MCF 10A (cell line): ENCODE measurements at regions not wholly inside any gene's neighbourhood (a gene's known extent, or its start where the extent isn't known, plus 50 kb on each side); places are given as distances from the start of the nearest gene placed in this dataset.

Experiments
- BruUV-seq: library from RNA; stranded (reverse); fragments of 400-500 nt; replicated peaks from 2 replicates; lab custom pipeline; 2021; lab: Mats Ljungman, UMichigan
- CTCF ChIA-PET: fragments of 300-600 bp; sonication (Branson Sonifier 250); formaldehyde crosslinking; extraction: SDS; loops from one replicate; lab custom pipeline; 2021; ENCODE audit warnings: antibody characterized with exemption, inconsistent platforms; lab: Yijun Ruan, JAX
- POLR2A ChIA-PET: fragments of 300-600, 350-650 bp; sonication (Branson Sonifier 250); formaldehyde crosslinking; extraction: SDS; loops from one replicate; lab custom pipeline; 2020; ENCODE audit warnings: antibody characterized with exemption, inconsistent platforms; lab: Yijun Ruan, JAX
- DNase-seq: peaks from one replicate; pipeline ENCODE4 v3.0.0-alpha.2; 2018; ENCODE audit not compliant: unreplicated experiment
- H3K27ac Mint-ChIP-seq: one replicate; pipeline ENCODE4 v1.8.0; 2022; ENCODE audit warnings: mild to moderate bottlenecking, low read depth, mixed read lengths; ENCODE audit not compliant: unreplicated experiment
- H3K27me3 Mint-ChIP-seq: one replicate; pipeline ENCODE4 v1.8.0; 2022; ENCODE audit warnings: mixed read lengths; ENCODE audit not compliant: insufficient read depth, unreplicated experiment
- H3K36me3 Mint-ChIP-seq: one replicate; pipeline ENCODE4 v1.8.0; 2022; ENCODE audit warnings: mild to moderate bottlenecking, moderate library complexity, mixed read lengths; ENCODE audit not compliant: insufficient read depth, unreplicated experiment
- H3K4me1 Mint-ChIP-seq: one replicate; pipeline ENCODE4 v1.8.0; 2022; ENCODE audit warnings: mixed read lengths; ENCODE audit not compliant: insufficient read depth, unreplicated experiment
- H3K4me3 Mint-ChIP-seq: one replicate; pipeline ENCODE4 v1.8.0; 2022; ENCODE audit warnings: mild to moderate bottlenecking, moderate library complexity, mixed read lengths; ENCODE audit not compliant: unreplicated experiment
- H3K9me3 Mint-ChIP-seq: one replicate; pipeline ENCODE4 v1.8.0; 2022; ENCODE audit warnings: mixed read lengths; ENCODE audit not compliant: unreplicated experiment
- intact Hi-C: fragments of 100-400 bp; cut with micrococcal nuclease; formaldehyde crosslinking; loops from 2 replicates; pipeline ENCODE4 v1.14.1; 2022
- TF ChIP-seq, protein P1 (sequence below): fragments of 200-600 bp; IDR thresholded peaks from one replicate; pipeline ENCODE4 v1.8.0; 2022; ENCODE audit warnings: antibody characterized with exemption, mild to moderate bottlenecking; ENCODE audit not compliant: unreplicated experiment

DNA sequence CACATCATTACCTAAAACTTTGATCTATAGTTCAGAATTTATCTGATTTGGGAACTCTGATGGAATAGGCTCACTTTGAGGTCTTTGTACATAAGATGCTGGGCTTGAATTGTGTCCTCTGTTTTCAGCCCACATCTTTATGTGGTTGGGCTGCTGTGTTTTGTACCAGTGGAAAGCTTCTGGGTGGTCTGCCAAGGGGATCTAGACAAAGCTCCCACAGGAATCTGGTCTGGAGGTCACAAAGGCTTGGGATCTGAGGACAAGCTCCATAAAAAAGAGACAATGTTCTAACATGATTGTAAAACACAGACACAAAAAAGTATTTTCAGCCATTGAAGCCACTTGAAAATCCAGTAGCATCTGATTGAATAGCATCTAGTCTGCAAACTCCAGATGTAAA, 393.5 kb upstream of the PITX2 start:
- H3K9me3 Mint-ChIP-seq: no peaks in the 10 kb centered on the region
- no peak for DNase-seq
- no peak overlapping the region for H3K4me3 Mint-ChIP-seq
- ChIA-PET POLR2A (interaction anchor here (0.9 kb wide), 1 partner anchor 26 kb away, joined by 3 read pairs; no protein-coding TSS in a partner anchor), CTCF (no interaction called here)
- H3K27ac Mint-ChIP-seq: no peak overlapping the region
- H3K4me1 Mint-ChIP-seq: no peaks in the 10 kb centered on the region
- no TSS peak for BruUV-seq
- no peaks in the 10 kb centered on the region for H3K36me3 Mint-ChIP-seq
- peaks cover 21% of the 10 kb centered on the region for H3K27me3 Mint-ChIP-seq
- TF ChIP-seq, protein P1, sequence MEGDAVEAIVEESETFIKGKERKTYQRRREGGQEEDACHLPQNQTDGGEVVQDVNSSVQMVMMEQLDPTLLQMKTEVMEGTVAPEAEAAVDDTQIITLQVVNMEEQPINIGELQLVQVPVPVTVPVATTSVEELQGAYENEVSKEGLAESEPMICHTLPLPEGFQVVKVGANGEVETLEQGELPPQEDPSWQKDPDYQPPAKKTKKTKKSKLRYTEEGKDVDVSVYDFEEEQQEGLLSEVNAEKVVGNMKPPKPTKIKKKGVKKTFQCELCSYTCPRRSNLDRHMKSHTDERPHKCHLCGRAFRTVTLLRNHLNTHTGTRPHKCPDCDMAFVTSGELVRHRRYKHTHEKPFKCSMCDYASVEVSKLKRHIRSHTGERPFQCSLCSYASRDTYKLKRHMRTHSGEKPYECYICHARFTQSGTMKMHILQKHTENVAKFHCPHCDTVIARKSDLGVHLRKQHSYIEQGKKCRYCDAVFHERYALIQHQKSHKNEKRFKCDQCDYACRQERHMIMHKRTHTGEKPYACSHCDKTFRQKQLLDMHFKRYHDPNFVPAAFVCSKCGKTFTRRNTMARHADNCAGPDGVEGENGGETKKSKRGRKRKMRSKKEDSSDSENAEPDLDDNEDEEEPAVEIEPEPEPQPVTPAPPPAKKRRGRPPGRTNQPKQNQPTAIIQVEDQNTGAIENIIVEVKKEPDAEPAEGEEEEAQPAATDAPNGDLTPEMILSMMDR: no peak
- intact Hi-C loops: no loop called here

DNA sequence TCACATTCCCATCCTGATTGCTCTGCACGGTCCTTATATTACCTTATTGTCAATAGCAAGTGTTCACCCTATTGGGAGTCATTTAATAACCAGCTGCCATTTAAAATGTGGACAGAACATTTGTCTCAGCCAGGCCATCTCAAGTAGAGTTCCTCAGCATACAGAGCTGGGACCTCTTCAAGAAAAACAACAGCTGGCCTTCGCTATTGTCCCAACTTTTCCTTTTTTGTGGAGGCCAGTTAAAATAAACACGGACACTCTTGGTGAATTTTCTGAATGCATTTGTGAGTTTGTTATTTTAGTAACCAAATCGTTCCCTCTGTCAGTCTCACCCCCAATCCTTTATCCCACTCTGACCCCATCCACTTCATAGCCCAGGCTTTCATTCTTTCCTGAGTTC, 395.3 kb upstream of the PITX2 start:
- no TSS peak for BruUV-seq
- H3K4me1 Mint-ChIP-seq: no peaks in the 10 kb centered on the region
- no peak overlapping the region for H3K4me3 Mint-ChIP-seq
- H3K27me3 Mint-ChIP-seq: peaks cover 15% of the 10 kb centered on the region
- no peaks in the 10 kb centered on the region for H3K9me3 Mint-ChIP-seq
- H3K36me3 Mint-ChIP-seq: no peaks in the 10 kb centered on the region
- ChIA-PET POLR2A (no interaction called here), CTCF (no interaction called here)
- no peak overlapping the region for H3K27ac Mint-ChIP-seq
- no peak for DNase-seq
- intact Hi-C loops: no loop called here
- TF ChIP-seq, protein P1: no peak

DNA sequence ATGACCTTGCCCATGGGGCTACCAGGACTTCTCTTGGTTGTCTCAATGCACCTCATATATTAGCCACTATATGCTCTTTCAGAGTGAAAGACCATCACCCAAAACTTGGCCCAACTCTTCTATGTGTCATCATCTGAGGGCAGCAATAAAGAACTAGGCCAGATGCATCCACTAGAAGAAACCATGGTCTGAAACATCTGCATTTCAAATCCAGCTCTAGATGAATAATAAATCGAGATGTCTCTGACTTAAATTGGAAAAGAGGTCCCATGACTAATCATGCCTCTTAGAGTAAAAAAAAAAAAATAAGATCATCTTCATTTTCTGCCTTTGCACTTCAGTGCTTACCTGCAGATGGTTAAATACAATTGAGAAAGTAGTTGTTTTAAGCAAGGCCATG, 397.6 kb upstream of the PITX2 start:
- ChIA-PET POLR2A (no interaction called here), CTCF (no interaction called here)
- no peak overlapping the region for H3K4me3 Mint-ChIP-seq
- no peaks in the 10 kb centered on the region for H3K4me1 Mint-ChIP-seq
- H3K36me3 Mint-ChIP-seq: no peaks in the 10 kb centered on the region
- no peaks in the 10 kb centered on the region for H3K27me3 Mint-ChIP-seq
- no TSS peak for BruUV-seq
- DNase-seq: no peak
- TF ChIP-seq, protein P1: no peak
- no peaks in the 10 kb centered on the region for H3K9me3 Mint-ChIP-seq
- intact Hi-C loops: no loop called here
- no peak overlapping the region for H3K27ac Mint-ChIP-seq

- ChIA-PET CTCF (no interaction called here), POLR2A (no interaction called here)
- Mint-ChIP-seq H3K36me3 (no peaks in the 10 kb centered on the region), H3K27me3 (no peaks in the 10 kb centered on the region), H3K27ac (no peak overlapping the region), H3K9me3 (no peaks in the 10 kb centered on the region), H3K4me3 (no peak overlapping the region), H3K4me1 (no peaks in the 10 kb centered on the region)
- DNase-seq: no peak
- BruUV-seq: no TSS peak
- intact Hi-C loops: no loop called here
- TF ChIP-seq, protein P1: no peak
Measured at GRCh38 chr4:111020961-111021360, 398.1 kb upstream of the PITX2 start.
